GM12872 (cell line): ENCODE measurements at regions not wholly inside any gene's neighbourhood (a gene's known extent, or its start where the extent isn't known, plus 50 kb on each side); places are given as distances from the start of the nearest gene placed in this dataset.

ENCODE experiments used
- TF ChIP-seq, protein P1 (sequence below): IDR thresholded peaks from 3 replicates; pipeline ENCODE4 v1.5.1; 2011; ENCODE audit warnings: low read depth, mild to moderate bottlenecking, low read length, moderate library complexity; ENCODE audit not compliant: insufficient read depth

DNA sequence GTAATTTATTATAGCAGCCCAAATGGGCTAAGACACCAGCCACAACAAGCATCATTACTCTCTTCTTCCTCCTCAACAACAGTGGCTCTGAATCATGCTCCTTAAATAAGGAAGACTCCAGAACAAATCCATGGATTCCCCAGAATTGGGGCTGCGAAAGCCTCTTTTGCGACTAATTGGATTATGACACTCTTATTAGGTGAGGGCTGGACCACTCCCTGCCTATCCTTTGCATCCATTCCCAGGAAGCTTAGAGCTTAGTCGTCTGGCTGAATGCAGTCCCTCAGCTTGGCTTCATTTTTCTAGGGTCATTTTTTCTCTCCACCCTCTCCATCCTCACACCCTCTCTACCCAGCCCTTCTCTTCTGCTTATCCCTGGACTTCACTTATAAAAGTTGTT is 227.7 kb downstream of the ZNF621 start:
- TF ChIP-seq, protein P1, sequence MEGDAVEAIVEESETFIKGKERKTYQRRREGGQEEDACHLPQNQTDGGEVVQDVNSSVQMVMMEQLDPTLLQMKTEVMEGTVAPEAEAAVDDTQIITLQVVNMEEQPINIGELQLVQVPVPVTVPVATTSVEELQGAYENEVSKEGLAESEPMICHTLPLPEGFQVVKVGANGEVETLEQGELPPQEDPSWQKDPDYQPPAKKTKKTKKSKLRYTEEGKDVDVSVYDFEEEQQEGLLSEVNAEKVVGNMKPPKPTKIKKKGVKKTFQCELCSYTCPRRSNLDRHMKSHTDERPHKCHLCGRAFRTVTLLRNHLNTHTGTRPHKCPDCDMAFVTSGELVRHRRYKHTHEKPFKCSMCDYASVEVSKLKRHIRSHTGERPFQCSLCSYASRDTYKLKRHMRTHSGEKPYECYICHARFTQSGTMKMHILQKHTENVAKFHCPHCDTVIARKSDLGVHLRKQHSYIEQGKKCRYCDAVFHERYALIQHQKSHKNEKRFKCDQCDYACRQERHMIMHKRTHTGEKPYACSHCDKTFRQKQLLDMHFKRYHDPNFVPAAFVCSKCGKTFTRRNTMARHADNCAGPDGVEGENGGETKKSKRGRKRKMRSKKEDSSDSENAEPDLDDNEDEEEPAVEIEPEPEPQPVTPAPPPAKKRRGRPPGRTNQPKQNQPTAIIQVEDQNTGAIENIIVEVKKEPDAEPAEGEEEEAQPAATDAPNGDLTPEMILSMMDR = no peak

DNA sequence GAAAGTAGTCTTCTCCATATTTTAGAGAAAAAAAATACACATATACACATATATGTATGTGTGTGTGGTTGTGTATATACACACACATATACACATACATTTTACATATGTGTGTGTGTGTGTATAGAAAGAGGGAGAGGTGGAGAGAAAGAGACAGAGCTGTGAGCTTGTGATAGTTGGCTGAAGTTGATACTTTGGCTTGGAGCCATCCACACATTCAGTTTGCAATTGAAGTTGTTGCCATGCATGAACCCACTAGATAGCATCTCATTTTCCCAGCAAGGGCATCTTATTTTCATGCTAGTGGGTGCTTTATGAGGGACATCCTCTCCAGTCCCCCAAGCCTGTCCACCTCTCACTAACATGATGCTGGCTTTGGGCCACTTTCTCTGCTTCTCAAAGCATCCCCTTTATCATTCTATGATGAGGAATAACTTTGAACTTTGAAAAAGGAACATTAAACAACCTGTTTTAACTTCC is 228.6 kb downstream of the ZNF621 start:
- TF ChIP-seq, protein P1 = no peak

DNA sequence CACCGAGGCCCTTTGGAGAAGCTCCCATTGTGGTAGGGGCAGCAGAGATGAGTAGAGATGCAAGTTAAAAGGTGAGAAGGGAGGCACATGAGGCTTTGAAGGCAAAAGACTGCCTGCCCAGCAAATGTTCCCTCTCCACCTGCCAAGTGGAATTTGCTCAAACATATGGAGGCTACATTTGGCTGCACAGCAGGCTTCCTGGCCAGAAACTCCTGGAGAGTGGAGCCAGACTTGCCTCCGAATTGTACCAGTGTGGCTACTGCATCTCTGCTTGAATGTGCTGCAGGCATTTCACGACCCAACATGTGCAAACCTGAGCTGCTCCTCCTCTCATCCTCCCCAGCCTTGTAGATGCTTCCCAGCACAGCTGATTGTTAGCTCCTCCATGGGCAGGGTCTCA is 229.2 kb downstream of the ZNF621 start:
- TF ChIP-seq, protein P1 = no peak

DNA sequence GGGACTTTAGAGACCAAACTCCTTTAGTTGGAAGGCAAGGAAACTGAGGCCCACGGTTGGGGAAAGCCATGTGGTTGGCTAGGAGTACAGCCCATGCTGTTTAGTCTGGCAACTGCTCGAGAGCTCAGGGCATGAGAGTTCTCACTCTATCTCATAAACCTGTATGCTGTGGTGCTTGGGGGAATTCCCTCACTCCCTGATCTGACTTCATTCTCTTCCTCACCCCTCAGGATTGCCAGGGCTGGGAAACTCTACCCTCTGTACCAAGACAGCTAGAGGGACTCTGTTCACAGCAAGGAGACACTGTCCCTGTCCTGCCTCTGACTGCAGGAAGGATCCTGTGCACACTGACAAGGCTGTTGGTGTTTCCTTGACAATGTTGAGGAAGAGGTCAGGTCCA is 230.2 kb downstream of the ZNF621 start:
- TF ChIP-seq, protein P1 = no peak

DNA sequence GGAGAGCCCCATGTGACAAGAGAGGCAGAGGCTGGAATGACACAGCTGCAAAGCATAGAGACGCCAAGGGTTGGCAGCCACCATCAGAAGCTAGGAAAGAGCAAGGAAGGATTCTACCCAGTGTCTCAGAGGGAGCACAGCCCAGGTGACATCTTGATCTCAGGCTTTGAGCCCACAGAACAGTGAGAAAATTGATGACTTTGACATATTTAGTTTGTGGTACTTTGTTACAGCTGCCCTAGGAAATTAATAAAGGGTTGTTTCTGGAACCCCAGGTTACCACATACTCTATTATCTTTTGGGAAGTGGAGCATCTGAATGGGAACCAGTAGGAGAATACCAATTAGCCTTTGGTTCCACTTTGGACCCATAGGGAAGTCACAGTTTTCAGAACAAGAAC is 231.7 kb downstream of the ZNF621 start:
- TF ChIP-seq, protein P1 = no peak

DNA sequence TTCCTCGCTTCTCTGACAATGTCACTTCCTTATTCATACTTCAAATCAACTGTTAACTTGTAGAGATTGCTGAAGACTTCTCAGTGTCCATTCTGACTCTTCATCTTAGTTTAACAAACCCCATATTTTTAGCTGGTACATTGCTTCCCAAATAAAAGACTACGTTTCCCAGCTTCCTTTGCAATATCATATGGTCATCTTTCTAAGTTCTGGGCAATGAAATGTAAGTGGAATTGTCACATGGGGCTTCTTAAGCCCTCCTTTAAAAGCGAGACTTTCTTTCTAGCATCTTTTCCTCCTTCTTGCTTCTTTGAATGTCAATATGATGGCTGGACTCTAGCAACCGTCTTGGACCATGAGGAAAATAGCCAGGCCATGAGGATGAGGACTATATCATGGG is 239.0 kb downstream of the ZNF621 start:
- TF ChIP-seq, protein P1 = no peak

DNA sequence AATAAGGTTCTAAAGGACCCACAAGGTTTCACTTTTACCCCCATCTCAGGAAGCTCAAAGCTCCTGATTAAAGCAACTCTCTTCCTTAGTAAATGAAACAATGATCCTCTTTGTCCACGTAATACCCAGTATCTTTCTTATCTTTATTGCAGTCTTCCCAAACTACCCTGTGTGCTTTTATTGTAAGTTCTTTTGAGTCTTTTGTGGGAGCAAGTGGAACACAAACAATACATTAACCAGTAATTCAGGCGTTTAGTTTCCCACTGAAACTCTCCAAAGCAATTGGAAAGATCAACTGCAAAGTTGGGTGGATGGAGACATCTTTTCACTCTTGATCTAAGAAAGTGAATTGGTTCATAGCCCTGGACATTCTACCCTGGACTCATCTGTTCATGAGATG is 240.0 kb downstream of the ZNF621 start:
- TF ChIP-seq, protein P1 = no peak

DNA sequence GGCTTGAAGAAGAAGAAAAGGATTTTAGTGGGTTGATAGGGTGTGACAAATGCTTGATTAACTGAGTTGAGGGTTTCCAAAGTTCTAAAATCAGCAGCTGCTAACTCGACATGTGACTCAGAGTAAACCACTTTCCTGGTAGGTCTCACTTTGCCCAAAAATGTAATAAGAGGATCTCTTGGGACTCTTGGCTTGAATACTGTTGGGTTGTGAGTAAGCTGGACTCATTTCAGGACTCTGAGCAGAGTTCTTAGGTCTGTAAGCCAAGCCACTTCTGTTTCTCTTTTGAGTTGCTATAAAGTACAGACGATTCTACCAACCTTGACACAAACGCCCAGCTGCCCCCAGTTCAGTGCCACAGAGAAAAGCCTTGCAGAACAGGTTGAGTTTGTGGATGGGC is 241.1 kb downstream of the ZNF621 start:
- TF ChIP-seq, protein P1 = no peak
